HCT116 (cell line): ENCODE measurements at regions not wholly inside any gene's neighbourhood (a gene's known extent, or its start where the extent isn't known, plus 50 kb on each side); places are given as distances from the start of the nearest gene placed in this dataset.

Experiments
- ATAC-seq: fragments of 200-7000 bp; cut with Tn5 transposase; 2 replicates; pipeline ENCODE4 v1.9.1; 2020; ENCODE audit warnings: mild to moderate bottlenecking, moderate library complexity
- BruUV-seq: library from RNA; stranded (reverse); fragments of 400-500 nt; replicated peaks from 2 replicates; lab custom pipeline; 2021; lab: Mats Ljungman, UMichigan
- CTCF ChIA-PET: fragments of 300-600 bp; sonication (Branson Sonifier 250); formaldehyde crosslinking; loops from one replicate; lab custom pipeline; 2021; ENCODE audit warnings: antibody characterized with exemption; lab: Charles Lee
- POLR2A ChIA-PET: fragments of 300-600, 350-600 bp; sonication (Branson Sonifier 250); formaldehyde crosslinking; loops from one replicate; lab custom pipeline; 2021; ENCODE audit warnings: antibody characterized with exemption; lab: Charles Lee
- RAD21 ChIA-PET, 2 experiments: fragments of 300-600 bp; sonication (Branson Sonifier 250); formaldehyde crosslinking; loops; one replicate each; lab custom pipeline; 2023; ENCODE audit warnings: low total read pairs in 2 of 2; ENCODE audit not compliant: uncharacterized antibody in 2 of 2, unreplicated experiment in 2 of 2, low non-redundant PET in 1 of 2; lab: Charles Lee
- DNase-seq: peaks from one replicate; pipeline ENCODE4 v3.0.0-alpha.2; 2010; ENCODE audit warnings: low read depth, low spot score
- H2AFZ ChIP-seq: fragments of 200-600 bp; shearing (Covaris generic), sonication (generic); 2 replicates; pipeline ENCODE4 v1.6.1; 2017; ENCODE audit warnings: low read depth, mixed run types, mixed read lengths, antibody characterized with exemption, low read length; ENCODE audit not compliant: poor library complexity, severe bottlenecking
- H3K27ac ChIP-seq: 2 replicates; pipeline ENCODE4 v1.5.1; 2012; ENCODE audit warnings: low read depth, low read length
- H3K27me3 ChIP-seq: fragments of 200-600 bp; sonication (generic); 2 replicates; pipeline ENCODE4 v1.6.1; 2016; ENCODE audit warnings: mixed run types, low read length, mixed read lengths; ENCODE audit not compliant: insufficient read depth
- H3K36me3 ChIP-seq, 2 experiments: fragments of 200-500 bp in 1 of 2; fragments of 200-600 bp in 1 of 2; sonication (Bioruptor generic) in 1 of 2; sonication (generic) in 1 of 2; 2 replicates each; pipeline versions ENCODE4 v1.5.1 to v1.6.1; 2014 to 2016; ENCODE audit warnings: low read length in 2 of 2, inconsistent platforms in 1 of 2, mixed read lengths in 1 of 2, mixed run types in 1 of 2; ENCODE audit not compliant: insufficient read depth in 2 of 2, control insufficient read depth in 1 of 2
- H3K4me1 ChIP-seq, 2 experiments: fragments of 200-600 bp in 1 of 2; sonication (generic) in 1 of 2; 2 replicates each; pipeline versions ENCODE4 v1.5.1 to v1.6.1; 2012 to 2017; ENCODE audit warnings: low read length in 2 of 2, inconsistent platforms in 1 of 2, mild to moderate bottlenecking in 1 of 2, mixed read lengths in 1 of 2, mixed run types in 1 of 2, moderate library complexity in 1 of 2; ENCODE audit not compliant: insufficient read depth in 2 of 2, control insufficient read depth in 1 of 2
- H3K4me2 ChIP-seq: fragments of 200-600 bp; sonication (generic); 2 replicates; pipeline ENCODE4 v1.6.1; 2017; ENCODE audit warnings: mixed run types, low read length, mixed read lengths
- H3K4me3 ChIP-seq, 2 experiments: fragments of 200-600 bp in 1 of 2; sonication (generic) in 1 of 2; replicated peaks in 1 of 2; 2 replicates each; pipeline ENCODE4 v1.5.1; 2011 to 2016; ENCODE audit warnings: low read length in 2 of 2, control low read depth in 1 of 2, low read depth in 1 of 2, mild to moderate bottlenecking in 1 of 2, mixed read lengths in 1 of 2, mixed run types in 1 of 2
- H3K79me2 ChIP-seq: fragments of 200-600 bp; sonication (generic); 2 replicates; pipeline ENCODE4 v1.6.1; 2017; ENCODE audit warnings: mild to moderate bottlenecking, mixed run types, low read length, moderate library complexity, mixed read lengths; ENCODE audit not compliant: insufficient read depth
- H3K9ac ChIP-seq: fragments of 200-600 bp; sonication (generic); 2 replicates; pipeline ENCODE4 v1.6.1; 2016; ENCODE audit warnings: low read length, mixed read lengths
- H3K9me2 ChIP-seq: fragments of 200-600 bp; sonication (generic), shearing (Covaris generic); 2 replicates; pipeline ENCODE4 v1.6.1; 2017; ENCODE audit warnings: mixed run types, mild to moderate bottlenecking, moderate library complexity; ENCODE audit not compliant: insufficient read depth
- H3K9me3 ChIP-seq, 2 experiments: fragments of 200-500 bp in 1 of 2; fragments of 200-600 bp in 1 of 2; sonication (Bioruptor generic) in 1 of 2; sonication (generic) in 1 of 2; 2 replicates each; pipeline ENCODE4 v1.6.1; 2014 to 2017; ENCODE audit warnings: low read length in 2 of 2, mixed read lengths in 2 of 2, inconsistent platforms in 1 of 2, low read depth in 1 of 2, mild to moderate bottlenecking in 1 of 2, mixed run types in 1 of 2, moderate library complexity in 1 of 2; ENCODE audit not compliant: control insufficient read depth in 1 of 2, insufficient read depth in 1 of 2
- H4K20me1 ChIP-seq: fragments of 200-600 bp; sonication (generic), shearing (Covaris generic); 2 replicates; pipeline ENCODE4 v1.6.1; 2017; ENCODE audit warnings: mixed run types, mild to moderate bottlenecking, moderate library complexity; ENCODE audit not compliant: insufficient read depth
- EGR1 ChIP-seq: IDR thresholded peaks from 2 replicates; pipeline ENCODE4 v1.6.1; 2012; ENCODE audit warnings: low read depth
- ELF1 ChIP-seq: IDR thresholded peaks from 2 replicates; pipeline ENCODE4 v1.6.1; 2012; ENCODE audit warnings: low read depth, borderline replicate concordance
- EZH2phosphoT487 ChIP-seq: fragments of 200-600 bp; IDR thresholded peaks from 2 replicates; pipeline ENCODE4 v1.6.1; 2018; ENCODE audit warnings: antibody characterized with exemption, borderline replicate concordance
- POLR2AphosphoS5 ChIP-seq: IDR thresholded peaks from 2 replicates; pipeline ENCODE4 v1.6.1; 2011; ENCODE audit warnings: mild to moderate bottlenecking, low read depth, low read length, moderate library complexity
- RAD21 ChIP-seq: IDR thresholded peaks from 2 replicates; pipeline ENCODE4 v1.6.1; 2012; ENCODE audit warnings: low read depth, mild to moderate bottlenecking
- SIN3A ChIP-seq: IDR thresholded peaks from 2 replicates; pipeline ENCODE4 v1.6.1; 2012; ENCODE audit warnings: low read depth
- ZFX ChIP-seq: fragments of 450-650 bp; IDR thresholded peaks from 2 replicates; pipeline ENCODE4 v1.6.1; 2017
- intact Hi-C: fragments of 100-400 bp; cut with micrococcal nuclease; formaldehyde crosslinking; loops from 2 replicates; pipeline ENCODE4 v1.10.0; 2022
- TF ChIP-seq, protein P1 (sequence below), 3 experiments: fragments of 200-600 bp in 1 of 3; sonication (generic) in 1 of 3; IDR thresholded peaks in 2 of 3; conservative IDR thresholded peaks in 1 of 3; 2 replicates each; pipeline ENCODE4 v1.5.1; 2012 to 2017; ENCODE audit warnings: low read depth in 2 of 3, low read length in 2 of 3, antibody characterized with exemption in 1 of 3, borderline replicate concordance in 1 of 3, control low read depth in 1 of 3, mild to moderate bottlenecking in 1 of 3, mixed read lengths in 1 of 3, mixed run types in 1 of 3, moderate library complexity in 1 of 3; ENCODE audit not compliant: insufficient read depth in 1 of 3
- TF ChIP-seq, protein P2 (sequence below): IDR thresholded peaks from 2 replicates; pipeline ENCODE4 v1.6.1; 2012
- TF ChIP-seq, protein P3 (sequence below): IDR thresholded peaks from 2 replicates; pipeline ENCODE4 v1.6.1; 2012; ENCODE audit warnings: low read depth

DNA sequence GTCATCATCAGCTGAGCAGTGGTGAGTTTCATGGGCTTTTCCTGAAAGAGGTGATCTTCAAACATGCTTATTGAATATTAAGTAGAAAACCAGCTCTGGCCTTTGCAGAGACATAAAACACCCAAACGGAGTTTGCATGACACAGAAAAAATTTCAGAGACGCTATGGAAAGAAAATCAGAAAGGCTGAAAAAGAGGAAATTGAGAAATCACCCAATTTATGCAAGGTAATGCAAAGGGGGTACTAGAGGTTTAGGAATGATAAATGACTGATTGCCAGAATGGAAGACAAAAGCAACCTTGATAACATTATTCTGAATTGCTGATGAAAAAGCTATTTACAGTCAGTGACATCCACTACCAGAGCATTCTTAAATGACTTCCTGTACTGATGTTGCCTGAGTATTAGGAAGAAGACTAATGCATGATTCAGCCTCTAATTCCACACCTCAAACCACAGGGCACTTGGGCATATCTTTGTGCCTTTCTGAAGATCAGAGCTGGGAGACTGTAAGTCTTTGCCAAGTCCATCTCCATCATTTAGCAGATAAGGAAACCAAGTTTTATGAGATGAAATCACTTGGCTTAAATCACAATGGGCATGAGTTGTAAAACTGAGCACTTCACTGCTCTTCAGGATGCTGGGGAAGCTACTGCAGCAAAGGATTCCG, 565.7 kb downstream of the PPARGC1A start:
- Histone ChIP-seq H2AFZ (no peak overlapping the region), H3K36me3 (no peaks in the 10 kb centered on the region), H3K9me3 (peaks cover 8 to 23% of the 10 kb centered on the region in 2 experiments; a peak in 2 of 4 replicates), H3K27ac (no peak overlapping the region), H3K4me3 (no peak overlapping the region), H4K20me1 (no peaks in the 10 kb centered on the region), H3K4me2 (no peak overlapping the region), H3K27me3 (no peaks in the 10 kb centered on the region), H3K9ac (no peak overlapping the region), H3K9me2 (no peaks in the 10 kb centered on the region), H3K4me1 (no peaks in the 10 kb centered on the region), H3K79me2 (no peaks in the 10 kb centered on the region)
- ChIA-PET RAD21 (no interaction called here), POLR2A (no interaction called here), CTCF (no interaction called here)
- no TSS peak for BruUV-seq
- ATAC-seq = no peak
- TF ChIP-seq RAD21 (no peak), EZH2phosphoT487 (no peak), EGR1 (no peak), POLR2AphosphoS5 (no peak)
- TF ChIP-seq, protein P1, sequence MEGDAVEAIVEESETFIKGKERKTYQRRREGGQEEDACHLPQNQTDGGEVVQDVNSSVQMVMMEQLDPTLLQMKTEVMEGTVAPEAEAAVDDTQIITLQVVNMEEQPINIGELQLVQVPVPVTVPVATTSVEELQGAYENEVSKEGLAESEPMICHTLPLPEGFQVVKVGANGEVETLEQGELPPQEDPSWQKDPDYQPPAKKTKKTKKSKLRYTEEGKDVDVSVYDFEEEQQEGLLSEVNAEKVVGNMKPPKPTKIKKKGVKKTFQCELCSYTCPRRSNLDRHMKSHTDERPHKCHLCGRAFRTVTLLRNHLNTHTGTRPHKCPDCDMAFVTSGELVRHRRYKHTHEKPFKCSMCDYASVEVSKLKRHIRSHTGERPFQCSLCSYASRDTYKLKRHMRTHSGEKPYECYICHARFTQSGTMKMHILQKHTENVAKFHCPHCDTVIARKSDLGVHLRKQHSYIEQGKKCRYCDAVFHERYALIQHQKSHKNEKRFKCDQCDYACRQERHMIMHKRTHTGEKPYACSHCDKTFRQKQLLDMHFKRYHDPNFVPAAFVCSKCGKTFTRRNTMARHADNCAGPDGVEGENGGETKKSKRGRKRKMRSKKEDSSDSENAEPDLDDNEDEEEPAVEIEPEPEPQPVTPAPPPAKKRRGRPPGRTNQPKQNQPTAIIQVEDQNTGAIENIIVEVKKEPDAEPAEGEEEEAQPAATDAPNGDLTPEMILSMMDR (IDR thresholded peaks at IDR 0.05 in 2 of 3, conservative IDR thresholded peaks at IDR 0.05 in 1 of 3; ENCODE audit: borderline replicate concordance in 1 of 3, insufficient read depth in 1 of 3, low read depth in 2 of 3, low read length in 2 of 3) = no peak
- DNase-seq = no peak
- intact Hi-C loops = no loop called here

DNA sequence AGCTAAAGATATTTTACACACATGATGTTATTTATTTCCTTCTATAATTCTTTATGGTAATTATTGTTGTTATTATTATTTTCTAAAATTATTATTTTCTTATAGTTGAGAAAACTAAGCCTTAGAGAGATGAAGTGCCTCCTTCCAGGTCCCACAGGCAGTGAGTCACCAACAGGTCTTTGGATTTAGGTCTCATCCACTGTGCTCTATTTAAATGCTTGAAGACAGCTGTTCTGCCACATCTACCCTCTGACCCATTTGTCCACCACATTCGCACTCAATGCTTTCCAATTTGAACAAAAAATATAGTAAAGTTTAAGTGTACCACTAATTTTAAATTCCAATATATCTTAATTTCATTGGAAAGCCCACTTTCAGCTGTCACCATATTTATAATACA, 566.4 kb downstream of the PPARGC1A start:
- H3K27ac ChIP-seq = no peak overlapping the region
- ChIA-PET RAD21 (no interaction called here), POLR2A (no interaction called here), CTCF (no interaction called here)
- H3K9me2 ChIP-seq = no peaks in the 10 kb centered on the region
- H3K4me1 ChIP-seq = no peaks in the 10 kb centered on the region
- H3K36me3 ChIP-seq = no peaks in the 10 kb centered on the region
- H3K4me3 ChIP-seq = no peak overlapping the region
- BruUV-seq = no TSS peak
- no peaks in the 10 kb centered on the region for H3K27me3 ChIP-seq
- peaks cover 4 to 25% of the 10 kb centered on the region in 2 experiments; a peak in 2 of 4 replicates for H3K9me3 ChIP-seq
- ATAC-seq (no peak), DNase-seq (no peak)
- H3K4me2 ChIP-seq = no peak overlapping the region
- no peak overlapping the region for H2AFZ ChIP-seq
- no peak overlapping the region for H3K9ac ChIP-seq
- H4K20me1 ChIP-seq = no peaks in the 10 kb centered on the region
- intact Hi-C loops = no loop called here
- H3K79me2 ChIP-seq = no peaks in the 10 kb centered on the region
- no peak for TF ChIP-seq SIN3A
- no peak for TF ChIP-seq ZFX
- TF ChIP-seq, protein P1 (IDR thresholded peaks at IDR 0.05 in 2 of 3, conservative IDR thresholded peaks at IDR 0.05 in 1 of 3; ENCODE audit: borderline replicate concordance in 1 of 3, insufficient read depth in 1 of 3, low read depth in 2 of 3, low read length in 2 of 3) = no peak
- TF ChIP-seq, protein P2, sequence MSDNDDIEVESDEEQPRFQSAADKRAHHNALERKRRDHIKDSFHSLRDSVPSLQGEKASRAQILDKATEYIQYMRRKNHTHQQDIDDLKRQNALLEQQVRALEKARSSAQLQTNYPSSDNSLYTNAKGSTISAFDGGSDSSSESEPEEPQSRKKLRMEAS = no peak
- no peak for TF ChIP-seq RAD21
- no peak for TF ChIP-seq EGR1
- TF ChIP-seq ELF1 = no peak
- TF ChIP-seq, protein P3, sequence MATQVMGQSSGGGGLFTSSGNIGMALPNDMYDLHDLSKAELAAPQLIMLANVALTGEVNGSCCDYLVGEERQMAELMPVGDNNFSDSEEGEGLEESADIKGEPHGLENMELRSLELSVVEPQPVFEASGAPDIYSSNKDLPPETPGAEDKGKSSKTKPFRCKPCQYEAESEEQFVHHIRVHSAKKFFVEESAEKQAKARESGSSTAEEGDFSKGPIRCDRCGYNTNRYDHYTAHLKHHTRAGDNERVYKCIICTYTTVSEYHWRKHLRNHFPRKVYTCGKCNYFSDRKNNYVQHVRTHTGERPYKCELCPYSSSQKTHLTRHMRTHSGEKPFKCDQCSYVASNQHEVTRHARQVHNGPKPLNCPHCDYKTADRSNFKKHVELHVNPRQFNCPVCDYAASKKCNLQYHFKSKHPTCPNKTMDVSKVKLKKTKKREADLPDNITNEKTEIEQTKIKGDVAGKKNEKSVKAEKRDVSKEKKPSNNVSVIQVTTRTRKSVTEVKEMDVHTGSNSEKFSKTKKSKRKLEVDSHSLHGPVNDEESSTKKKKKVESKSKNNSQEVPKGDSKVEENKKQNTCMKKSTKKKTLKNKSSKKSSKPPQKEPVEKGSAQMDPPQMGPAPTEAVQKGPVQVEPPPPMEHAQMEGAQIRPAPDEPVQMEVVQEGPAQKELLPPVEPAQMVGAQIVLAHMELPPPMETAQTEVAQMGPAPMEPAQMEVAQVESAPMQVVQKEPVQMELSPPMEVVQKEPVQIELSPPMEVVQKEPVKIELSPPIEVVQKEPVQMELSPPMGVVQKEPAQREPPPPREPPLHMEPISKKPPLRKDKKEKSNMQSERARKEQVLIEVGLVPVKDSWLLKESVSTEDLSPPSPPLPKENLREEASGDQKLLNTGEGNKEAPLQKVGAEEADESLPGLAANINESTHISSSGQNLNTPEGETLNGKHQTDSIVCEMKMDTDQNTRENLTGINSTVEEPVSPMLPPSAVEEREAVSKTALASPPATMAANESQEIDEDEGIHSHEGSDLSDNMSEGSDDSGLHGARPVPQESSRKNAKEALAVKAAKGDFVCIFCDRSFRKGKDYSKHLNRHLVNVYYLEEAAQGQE = no peak
